MM.1S (cell line): ENCODE measurements at regions not wholly inside any gene's neighbourhood (a gene's known extent, or its start where the extent isn't known, plus 50 kb on each side); places are given as distances from the start of the nearest gene placed in this dataset.

Experiments
- DNase-seq: peaks from one replicate; pipeline ENCODE4 v3.0.0-alpha.2; 2015
- H2AFZ ChIP-seq: fragments of 300-600 bp; sonication (generic); 2 replicates; pipeline ENCODE4 v1.6.0; 2016; ENCODE audit warnings: antibody characterized with exemption, low read length
- H3F3A ChIP-seq: fragments of 300-600 bp; sonication (generic); 2 replicates; pipeline ENCODE4 v1.6.1; 2016; ENCODE audit warnings: mild to moderate bottlenecking, antibody characterized with exemption, low read length, moderate library complexity, mixed read lengths; ENCODE audit not compliant: insufficient read depth
- H3K27ac ChIP-seq: fragments of 300-600 bp; sonication (generic); 2 replicates; pipeline ENCODE4 v1.5.1; 2016; ENCODE audit warnings: mild to moderate bottlenecking, low read length
- H3K27me3 ChIP-seq: fragments of 300-600 bp; sonication (generic); replicated peaks from 2 replicates; pipeline ENCODE4 v1.6.0; 2016; ENCODE audit warnings: low read length; ENCODE audit not compliant: insufficient read depth
- H3K36me3 ChIP-seq: fragments of 300-600 bp; sonication (generic); replicated peaks from 2 replicates; pipeline ENCODE4 v1.6.1; 2016; ENCODE audit warnings: mild to moderate bottlenecking, low read length, mixed read lengths; ENCODE audit not compliant: insufficient read depth
- H3K4me1 ChIP-seq: fragments of 300-600 bp; sonication (generic); 2 replicates; pipeline ENCODE4 v1.6.1; 2016; ENCODE audit warnings: low read length, mixed read lengths
- H3K4me2 ChIP-seq: fragments of 300-600 bp; sonication (generic); 2 replicates; pipeline ENCODE4 v1.6.0; 2016; ENCODE audit warnings: low read depth, low read length
- H3K4me3 ChIP-seq: fragments of 300-600 bp; sonication (generic); 2 replicates; pipeline ENCODE4 v1.5.1; 2016; ENCODE audit warnings: low read length, mixed read lengths
- H3K79me2 ChIP-seq: fragments of 300-600 bp; sonication (generic); 2 replicates; pipeline ENCODE4 v1.6.1; 2016; ENCODE audit warnings: mixed run types, low read length, mixed read lengths
- H3K9ac ChIP-seq: fragments of 300-600 bp; sonication (generic); 2 replicates; pipeline ENCODE4 v1.6.1; 2016; ENCODE audit warnings: low read length, mixed read lengths
- H3K9me2 ChIP-seq: fragments of 300-600 bp; sonication (generic); replicated peaks from 2 replicates; pipeline ENCODE4 v1.6.1; 2016; ENCODE audit warnings: mild to moderate bottlenecking, low read length, mixed read lengths; ENCODE audit not compliant: insufficient read depth
- H3K9me3 ChIP-seq: fragments of 300-600 bp; sonication (generic); replicated peaks from 2 replicates; pipeline ENCODE4 v1.6.1; 2016; ENCODE audit warnings: mild to moderate bottlenecking, low read length, mixed read lengths; ENCODE audit not compliant: insufficient read depth
- H4K20me1 ChIP-seq: fragments of 300-600 bp; sonication (generic); 2 replicates; pipeline ENCODE4 v1.6.1; 2016; ENCODE audit warnings: mild to moderate bottlenecking, low read length, moderate library complexity, mixed read lengths; ENCODE audit not compliant: insufficient read depth
- CTCF ChIP-seq: fragments of 300-600 bp; sonication (generic); IDR thresholded peaks from 2 replicates; pipeline ENCODE4 v1.5.1; 2016; ENCODE audit warnings: antibody characterized with exemption, low read length, mixed read lengths
- EZH2 ChIP-seq: fragments of 300-600 bp; sonication (generic); optimal IDR thresholded peaks from 2 replicates; pipeline ENCODE3; 2017; ENCODE audit warnings: low read depth, mild to moderate bottlenecking, antibody characterized with exemption, low read length, mixed read lengths
- EZH2phosphoT487 ChIP-seq: fragments of 300-600 bp; sonication (generic); IDR thresholded peaks from 2 replicates; pipeline ENCODE4 v1.6.1; 2018; ENCODE audit warnings: antibody characterized with exemption, low read length

GRCh38 chr17:77905766-77906165 is 52.7 kb upstream of the TNRC6C start:
- no peaks in the 10 kb centered on the region for H3F3A ChIP-seq
- no peak overlapping the region for H2AFZ ChIP-seq
- H3K9me2 ChIP-seq, result no peaks in the 10 kb centered on the region
- TF ChIP-seq EZH2, result no peak
- no peak for TF ChIP-seq EZH2phosphoT487
- no peak for TF ChIP-seq CTCF
- no peak for DNase-seq
- H3K4me2 ChIP-seq, result no peak overlapping the region
- H3K36me3 ChIP-seq, result no peaks in the 10 kb centered on the region
- H3K9me3 ChIP-seq, result no peaks in the 10 kb centered on the region
- no peak overlapping the region for H3K4me3 ChIP-seq
- H3K9ac ChIP-seq, result no peak overlapping the region
- H3K27ac ChIP-seq, result no peak overlapping the region
- peaks cover 99% of the 10 kb centered on the region for H3K27me3 ChIP-seq
- no peaks in the 10 kb centered on the region for H3K79me2 ChIP-seq
- H4K20me1 ChIP-seq, result no peaks in the 10 kb centered on the region
- no peaks in the 10 kb centered on the region for H3K4me1 ChIP-seq

- peaks cover 94% of the 10 kb centered on the region for H3K27me3 ChIP-seq
- no peaks in the 10 kb centered on the region for H3K36me3 ChIP-seq
- no peaks in the 10 kb centered on the region for H3F3A ChIP-seq
- DNase-seq, result no peak
- no peak for TF ChIP-seq EZH2phosphoT487
- TF ChIP-seq EZH2, result no peak
- no peak for TF ChIP-seq CTCF
- H2AFZ ChIP-seq, result no peak overlapping the region
- no peak overlapping the region for H3K4me3 ChIP-seq
- no peaks in the 10 kb centered on the region for H3K79me2 ChIP-seq
- H3K9me3 ChIP-seq, result no peaks in the 10 kb centered on the region
- H3K27ac ChIP-seq, result no peak overlapping the region
- H4K20me1 ChIP-seq, result no peaks in the 10 kb centered on the region
- no peak overlapping the region for H3K4me2 ChIP-seq
- H3K9ac ChIP-seq, result no peak overlapping the region
- H3K4me1 ChIP-seq, result no peaks in the 10 kb centered on the region
- H3K9me2 ChIP-seq, result no peaks in the 10 kb centered on the region
These were observed 52.1 kb upstream of the TNRC6C start for GRCh38 chr17:77906377-77906871.

- no peak overlapping the region for H3K4me3 ChIP-seq
- no peaks in the 10 kb centered on the region for H4K20me1 ChIP-seq
- H3K9me3 ChIP-seq, result no peaks in the 10 kb centered on the region
- DNase-seq, result no peak
- no peak overlapping the region for H3K27ac ChIP-seq
- H3K36me3 ChIP-seq, result no peaks in the 10 kb centered on the region
- peaks cover 80% of the 10 kb centered on the region for H3K27me3 ChIP-seq
- no peaks in the 10 kb centered on the region for H3K4me1 ChIP-seq
- no peak overlapping the region for H2AFZ ChIP-seq
- no peak overlapping the region for H3K9ac ChIP-seq
- H3F3A ChIP-seq, result no peaks in the 10 kb centered on the region
- H3K4me2 ChIP-seq, result no peak overlapping the region
- H3K79me2 ChIP-seq, result no peaks in the 10 kb centered on the region
- TF ChIP-seq CTCF (no peak), EZH2phosphoT487 (no peak), EZH2 (no peak)
- no peaks in the 10 kb centered on the region for H3K9me2 ChIP-seq
These were observed 50.7 kb upstream of the TNRC6C start for GRCh38 chr17:77907497-77908461.
